GM21737 (cell line): ENCODE measurements at regions not wholly inside any gene's neighbourhood (a gene's known extent, or its start where the extent isn't known, plus 50 kb on each side); places are given as distances from the start of the nearest gene placed in this dataset.

Experiments
- ATAC-seq: cut with Tn5 transposase; IDR thresholded peaks from one replicate; pipeline ENCODE4 v1.9.1; 2021; ENCODE audit warnings: mild to moderate bottlenecking, moderate library complexity; ENCODE audit not compliant: unreplicated experiment

- no peak for ATAC-seq
These were observed 873.1 kb downstream of the NSUN3 start for GRCh38 chr3:94935738-94936580.

- no peak for ATAC-seq
These were observed 875.1 kb downstream of the NSUN3 start for GRCh38 chr3:94937980-94938379.

- ATAC-seq: no peak
These were observed 883.8 kb downstream of the NSUN3 start for GRCh38 chr3:94946683-94947082.

- ATAC-seq: no peak
These were observed 898.7 kb downstream of the NSUN3 start for GRCh38 chr3:94961423-94962100.

GRCh38 chr3:94965867-94966475 lies 903.1 kb downstream of the NSUN3 start:
- ATAC-seq: no peak

- ATAC-seq: no peak
These were observed 904.3 kb downstream of the NSUN3 start for GRCh38 chr3:94967196-94967595.

- no peak for ATAC-seq
These were observed 905.7 kb downstream of the NSUN3 start for GRCh38 chr3:94968519-94968918.

GRCh38 chr3:94972066-94972465 lies 909.2 kb downstream of the NSUN3 start:
- no peak for ATAC-seq

GRCh38 chr3:94978084-94978483 lies 915.2 kb downstream of the NSUN3 start:
- ATAC-seq: no peak

- no peak for ATAC-seq
These were observed 922.9 kb downstream of the NSUN3 start for GRCh38 chr3:94985778-94986177.

GRCh38 chr3:94990952-94991705 lies 928.3 kb downstream of the NSUN3 start:
- no peak for ATAC-seq

- ATAC-seq: no peak
These were observed 933.9 kb downstream of the NSUN3 start for GRCh38 chr3:94996743-94997142.

- no peak for ATAC-seq
These were observed 939.7 kb downstream of the NSUN3 start for GRCh38 chr3:95002438-95003046.

GRCh38 chr3:95028688-95029087 lies 965.8 kb downstream of the NSUN3 start:
- ATAC-seq: no peak

- no peak for ATAC-seq
These were observed 966.8 kb downstream of the NSUN3 start for GRCh38 chr3:95029644-95030043.

GRCh38 chr3:95036526-95037021 lies 973.7 kb downstream of the NSUN3 start:
- ATAC-seq: no peak

- no peak for ATAC-seq
These were observed 974.2 kb downstream of the NSUN3 start for GRCh38 chr3:95037097-95037496.

- no peak for ATAC-seq
These were observed 975.1 kb downstream of the NSUN3 start for GRCh38 chr3:95037927-95038326.

GRCh38 chr3:95044101-95044500 lies 981.2 kb downstream of the NSUN3 start:
- ATAC-seq: no peak

GRCh38 chr3:95048564-95048963 lies 985.7 kb downstream of the NSUN3 start:
- ATAC-seq: no peak

- ATAC-seq: no peak
These were observed 987.0 kb downstream of the NSUN3 start for GRCh38 chr3:95049841-95050240.
